H9 (cell line): ENCODE measurements at regions not wholly inside any gene's neighbourhood (a gene's known extent, or its start where the extent isn't known, plus 50 kb on each side); places are given as distances from the start of the nearest gene placed in this dataset.

Experiments used
- DNase-seq: peaks from one replicate; pipeline ENCODE4 v3.0.0-alpha.2; 2017
- H2AFZ ChIP-seq: one replicate; pipeline ENCODE4 v1.6.1; 2013; ENCODE audit warnings: mild to moderate bottlenecking, low read length, control low read depth, moderate library complexity
- H2AK5ac ChIP-seq: 2 replicates; pipeline ENCODE4 v1.6.1; 2013; ENCODE audit warnings: low read length, control low read depth, mixed read lengths; ENCODE audit not compliant: insufficient read length
- H2BK120ac ChIP-seq: one replicate; pipeline ENCODE4 v1.6.1; 2013; ENCODE audit warnings: low read depth, mild to moderate bottlenecking, low read length, control low read depth, inconsistent platforms; ENCODE audit not compliant: poor library complexity, severe bottlenecking
- H2BK12ac ChIP-seq: 2 replicates; pipeline ENCODE4 v1.6.1; 2013; ENCODE audit warnings: low read length, control low read depth, mixed read lengths, low read depth; ENCODE audit not compliant: insufficient read length
- H2BK15ac ChIP-seq: 2 replicates; pipeline ENCODE4 v1.6.1; 2013; ENCODE audit warnings: low read depth, low read length, control low read depth
- H2BK20ac ChIP-seq: one replicate; pipeline ENCODE4 v1.6.1; 2013; ENCODE audit warnings: low read depth, mild to moderate bottlenecking, low read length, control low read depth, inconsistent platforms; ENCODE audit not compliant: poor library complexity, severe bottlenecking
- H2BK5ac ChIP-seq: 2 replicates; pipeline ENCODE4 v1.6.1; 2013; ENCODE audit warnings: low read length, control low read depth, mixed read lengths; ENCODE audit not compliant: insufficient read length
- H3K14ac ChIP-seq: 2 replicates; pipeline ENCODE4 v1.6.1; 2013; ENCODE audit warnings: low read length, control low read depth; ENCODE audit not compliant: insufficient read depth
- H3K18ac ChIP-seq: 2 replicates; pipeline ENCODE4 v1.6.1; 2013; ENCODE audit warnings: low read depth, mild to moderate bottlenecking, mixed read lengths, low read length, control low read depth; ENCODE audit not compliant: insufficient read length
- H3K23ac ChIP-seq: 2 replicates; pipeline ENCODE4 v1.6.1; 2013; ENCODE audit warnings: low read length, control low read depth, mixed read lengths, low read depth; ENCODE audit not compliant: insufficient read length
- H3K23me2 ChIP-seq: 2 replicates; pipeline ENCODE4 v1.6.1; 2013; ENCODE audit warnings: low read depth, mild to moderate bottlenecking, mixed read lengths, low read length, control low read depth; ENCODE audit not compliant: insufficient read length, poor library complexity, severe bottlenecking
- H3K27ac ChIP-seq: 2 replicates; pipeline ENCODE4 v1.5.1; 2013; ENCODE audit warnings: low read length, control low read depth, mixed read lengths, low read depth; ENCODE audit not compliant: insufficient read length
- H3K27me3 ChIP-seq: 2 replicates; pipeline ENCODE4 v1.6.1; 2013; ENCODE audit warnings: low read length, control low read depth, inconsistent platforms; ENCODE audit not compliant: insufficient read depth
- H3K4ac ChIP-seq: 2 replicates; pipeline ENCODE4 v1.6.1; 2013; ENCODE audit warnings: low read depth, mild to moderate bottlenecking, control low read depth, inconsistent platforms, low read length, moderate library complexity
- H3K4me1 ChIP-seq: 2 replicates; pipeline ENCODE4 v1.6.1; 2013; ENCODE audit warnings: low read length, control low read depth, inconsistent platforms; ENCODE audit not compliant: insufficient read depth
- H3K4me2 ChIP-seq: 2 replicates; pipeline ENCODE4 v1.6.1; 2013; ENCODE audit warnings: low read length, control low read depth, mixed read lengths; ENCODE audit not compliant: insufficient read length, insufficient read depth
- H3K56ac ChIP-seq: 2 replicates; pipeline ENCODE4 v1.6.1; 2013; ENCODE audit warnings: low read depth, mild to moderate bottlenecking, mixed read lengths, low read length, control low read depth; ENCODE audit not compliant: insufficient read length
- H3K79me1 ChIP-seq: 2 replicates; pipeline ENCODE4 v1.6.1; 2013; ENCODE audit warnings: low read depth, mild to moderate bottlenecking, moderate library complexity, low read length, control low read depth, inconsistent platforms; ENCODE audit not compliant: insufficient read depth, poor library complexity, severe bottlenecking
- H3K79me2 ChIP-seq: 2 replicates; pipeline ENCODE4 v1.6.1; 2013; ENCODE audit warnings: low read length, control low read depth, inconsistent platforms; ENCODE audit not compliant: insufficient read depth
- H3K9ac ChIP-seq: 2 replicates; pipeline ENCODE4 v1.6.1; 2013; ENCODE audit warnings: low read length, control low read depth, mixed read lengths; ENCODE audit not compliant: insufficient read length; ENCODE audit errors: extremely low read depth
- H3K9me3 ChIP-seq: one replicate; pipeline ENCODE4 v1.6.1; 2013; ENCODE audit warnings: low read depth, low read length, inconsistent platforms; ENCODE audit not compliant: control insufficient read depth
- H3T11ph ChIP-seq: one replicate; pipeline ENCODE4 v1.6.1; 2013; ENCODE audit warnings: mild to moderate bottlenecking, low read length, control low read depth, inconsistent platforms
- H4K20me1 ChIP-seq: one replicate; pipeline ENCODE4 v1.6.1; 2013; ENCODE audit not compliant: control insufficient read depth, insufficient read length, insufficient read depth
- H4K5ac ChIP-seq: 2 replicates; pipeline ENCODE4 v1.6.1; 2013; ENCODE audit warnings: low read depth, mild to moderate bottlenecking, mixed read lengths, low read length, control low read depth; ENCODE audit not compliant: insufficient read length
- H4K8ac ChIP-seq: replicated peaks from 2 replicates; pipeline ENCODE4 v1.6.1; 2013; ENCODE audit warnings: low read length, control low read depth, mixed read lengths, low read depth; ENCODE audit not compliant: insufficient read length
- H4K91ac ChIP-seq: 2 replicates; pipeline ENCODE4 v1.6.1; 2013; ENCODE audit warnings: low read depth, mild to moderate bottlenecking, moderate library complexity, mixed read lengths, low read length, control low read depth; ENCODE audit not compliant: insufficient read length
- H3K27ac Mint-ChIP-seq, 3 experiments: 2 replicates in 2 of 3; 3 replicates in 1 of 3; pipeline ENCODE4 v1.8.0; 2020 to 2021; ENCODE audit warnings: mixed read lengths in 3 of 3, mild to moderate bottlenecking in 1 of 3, moderate library complexity in 1 of 3
- H3K27me3 Mint-ChIP-seq: 2 replicates; pipeline ENCODE4 v1.8.0; 2021; ENCODE audit warnings: low read depth, mild to moderate bottlenecking, moderate library complexity, mixed read lengths
- H3K36me3 Mint-ChIP-seq, 3 experiments: 2 replicates in 2 of 3; 3 replicates in 1 of 3; pipeline ENCODE4 v1.8.0; 2020 to 2021; ENCODE audit warnings: low read depth in 3 of 3, mixed read lengths in 3 of 3; ENCODE audit not compliant: insufficient read depth in 1 of 3
- H3K4me1 Mint-ChIP-seq, 2 experiments: 2 replicates each; pipeline ENCODE4 v1.8.0; 2020; ENCODE audit warnings: mixed read lengths in 2 of 2
- H3K4me3 Mint-ChIP-seq, 2 experiments: 2 replicates in 1 of 2; 3 replicates in 1 of 2; pipeline ENCODE4 v1.8.0; 2020 to 2021; ENCODE audit warnings: mild to moderate bottlenecking in 2 of 2, mixed read lengths in 2 of 2, moderate library complexity in 1 of 2
- H3K9me3 Mint-ChIP-seq, 2 experiments: 2 replicates in 1 of 2; 3 replicates in 1 of 2; pipeline ENCODE4 v1.8.0; 2020; ENCODE audit warnings: mild to moderate bottlenecking in 2 of 2, mixed read lengths in 2 of 2, moderate library complexity in 1 of 2
- WGBS: extraction: QIAGEN DNeasy Blood & Tissue Kit; methylation state at CpG from one replicate; pipeline ENCODE4 v1.1.7; 2013; ENCODE audit warnings: missing lambda C conversion rate, low lambda C conversion rate, mixed read lengths; ENCODE audit not compliant: insufficient read length; ENCODE audit errors: extremely low coverage; 5-methylcytosine and 5-hydroxymethylcytosine counted together
- TF ChIP-seq, protein P1 (sequence below): fragments of 200-600 bp; sonication (generic); conservative IDR thresholded peaks from 3 replicates; pipeline ENCODE4 v1.8.0; 2021; ENCODE audit warnings: antibody characterized with exemption, mild to moderate bottlenecking

DNA sequence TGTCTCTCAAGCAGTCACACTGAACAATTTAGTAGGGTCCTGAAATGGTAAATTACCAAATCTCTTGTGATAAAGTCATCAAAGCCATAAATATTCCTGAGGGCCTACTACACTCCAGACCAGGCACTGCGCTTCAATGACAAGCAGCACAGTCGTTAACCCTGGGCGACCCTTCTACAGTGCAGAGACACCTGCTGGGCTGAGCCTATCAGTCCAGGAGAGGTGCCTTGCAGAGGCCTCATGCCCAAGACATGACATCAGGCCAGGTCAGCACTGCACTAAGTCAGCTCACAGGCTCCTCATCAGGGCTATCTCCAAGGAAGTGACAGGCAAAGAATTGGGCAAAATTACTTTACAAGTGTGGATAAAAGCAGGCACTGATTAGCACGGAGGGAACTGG lies 166.4 kb upstream of the EPB41L3 start:
- no peak overlapping the region for H2AK5ac ChIP-seq
- H3T11ph ChIP-seq = no peak overlapping the region
- no peaks in the 10 kb centered on the region for H3K23me2 ChIP-seq
- no peaks in the 10 kb centered on the region; a peak in 1 of 5 replicates for H3K9me3 Mint-ChIP-seq
- H3K56ac ChIP-seq = no peak overlapping the region
- no peaks in the 10 kb centered on the region for H3K79me1 ChIP-seq
- no peak overlapping the region for H4K91ac ChIP-seq
- no peak overlapping the region for H3K4ac ChIP-seq
- no peaks in the 10 kb centered on the region for H4K20me1 ChIP-seq
- DNase-seq = no peak
- H3K27me3 Mint-ChIP-seq = peaks cover 3% of the 10 kb centered on the region; the same call in 1 of the 2 replicates
- no peaks in the 10 kb centered on the region for H3K4me1 Mint-ChIP-seq
- H3K4me2 ChIP-seq = no peak overlapping the region
- no peak overlapping the region for H2BK20ac ChIP-seq
- no peak overlapping the region for H2BK5ac ChIP-seq
- no peak overlapping the region for H3K27ac Mint-ChIP-seq
- no peak overlapping the region for H4K8ac ChIP-seq
- no peaks in the 10 kb centered on the region for H3K4me1 ChIP-seq
- no peak overlapping the region for H4K5ac ChIP-seq
- H2AFZ ChIP-seq = no peak overlapping the region
- H2BK12ac ChIP-seq = no peak overlapping the region
- H3K4me3 Mint-ChIP-seq = no peak overlapping the region
- no peak overlapping the region for H3K18ac ChIP-seq
- no peaks in the 10 kb centered on the region for H3K79me2 ChIP-seq
- H2BK120ac ChIP-seq = no peak overlapping the region
- H3K27me3 ChIP-seq = no peaks in the 10 kb centered on the region
- no peak overlapping the region for H2BK15ac ChIP-seq
- no CpG with 5 or more reads among the region's 4 CpGs for WGBS
- no peaks in the 10 kb centered on the region for H3K9me3 ChIP-seq
- TF ChIP-seq, protein P1, sequence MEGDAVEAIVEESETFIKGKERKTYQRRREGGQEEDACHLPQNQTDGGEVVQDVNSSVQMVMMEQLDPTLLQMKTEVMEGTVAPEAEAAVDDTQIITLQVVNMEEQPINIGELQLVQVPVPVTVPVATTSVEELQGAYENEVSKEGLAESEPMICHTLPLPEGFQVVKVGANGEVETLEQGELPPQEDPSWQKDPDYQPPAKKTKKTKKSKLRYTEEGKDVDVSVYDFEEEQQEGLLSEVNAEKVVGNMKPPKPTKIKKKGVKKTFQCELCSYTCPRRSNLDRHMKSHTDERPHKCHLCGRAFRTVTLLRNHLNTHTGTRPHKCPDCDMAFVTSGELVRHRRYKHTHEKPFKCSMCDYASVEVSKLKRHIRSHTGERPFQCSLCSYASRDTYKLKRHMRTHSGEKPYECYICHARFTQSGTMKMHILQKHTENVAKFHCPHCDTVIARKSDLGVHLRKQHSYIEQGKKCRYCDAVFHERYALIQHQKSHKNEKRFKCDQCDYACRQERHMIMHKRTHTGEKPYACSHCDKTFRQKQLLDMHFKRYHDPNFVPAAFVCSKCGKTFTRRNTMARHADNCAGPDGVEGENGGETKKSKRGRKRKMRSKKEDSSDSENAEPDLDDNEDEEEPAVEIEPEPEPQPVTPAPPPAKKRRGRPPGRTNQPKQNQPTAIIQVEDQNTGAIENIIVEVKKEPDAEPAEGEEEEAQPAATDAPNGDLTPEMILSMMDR = no peak
- H3K9ac ChIP-seq = no peak overlapping the region
- no peak overlapping the region for H3K27ac ChIP-seq
- no peaks in the 10 kb centered on the region for H3K36me3 Mint-ChIP-seq
- H3K23ac ChIP-seq = no peak overlapping the region
- no peak overlapping the region for H3K14ac ChIP-seq
